ENCODE measurements at regions not wholly inside any gene's neighbourhood (a gene's known extent, or its start where the extent isn't known, plus 50 kb on each side); places are given as distances from the start of the nearest gene placed in this dataset.

DNA sequence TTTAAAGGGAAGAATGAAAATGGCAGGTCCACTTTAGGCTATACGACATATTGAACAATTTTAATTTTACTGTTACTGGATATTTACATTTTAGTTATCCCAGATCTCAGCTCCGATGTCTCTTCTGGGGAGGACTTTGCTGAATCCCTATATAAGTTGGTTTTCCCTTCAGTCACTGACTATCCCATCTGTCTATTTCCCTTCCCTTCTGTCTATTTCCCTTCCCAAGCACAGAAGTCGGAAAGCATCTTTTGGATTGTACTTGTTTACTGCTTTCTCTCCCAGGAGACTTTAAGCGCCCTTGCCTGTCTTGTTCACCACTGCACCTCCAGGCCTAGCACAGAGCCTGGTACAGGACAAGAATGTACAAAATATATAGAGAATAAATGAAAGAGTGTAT lies 165.8 kb upstream of the SALL4 start:
- no peak for TF ChIP-seq CTCF (IDR thresholded peaks at IDR 0.05)
- no peak for TF ChIP-seq POLR2A (IDR thresholded peaks at IDR 0.05)

Measured in testis (tissue), 2 donors.